Common myeloid progenitor, CD34-positive (primary cell): ENCODE measurements at regions not wholly inside any gene's neighbourhood (a gene's known extent, or its start where the extent isn't known, plus 50 kb on each side); places are given as distances from the start of the nearest gene placed in this dataset.

Experiments
- CTCF ChIA-PET: fragments of 350-600 bp; sonication (Branson Sonifier 250); formaldehyde crosslinking; loops from one replicate; lab custom pipeline; 2021; ENCODE audit warnings: antibody characterized with exemption; lab: Charles Lee
- POLR2A ChIA-PET: fragments of 350-600 bp; sonication (Branson Sonifier 250); formaldehyde crosslinking; loops from one replicate; lab custom pipeline; 2021; ENCODE audit warnings: antibody characterized with exemption; lab: Charles Lee
- DNase-seq, 3 donors: peaks; one replicate each; pipeline versions ENCODE4 v3.0.0 to v3.0.0-alpha.2; 2013
- H3K27ac ChIP-seq, 2 experiments: 1 replicate in 1 of 2; 2 replicates in 1 of 2; pipeline ENCODE4 v1.7.0; 2013; ENCODE audit warnings: inconsistent platforms in 2 of 2, low read length in 2 of 2, mild to moderate bottlenecking in 2 of 2, low read depth in 1 of 2, moderate library complexity in 1 of 2; ENCODE audit not compliant: severe bottlenecking in 2 of 2, insufficient read depth in 1 of 2, poor library complexity in 1 of 2
- H3K27me3 ChIP-seq, 5 experiments: replicated peaks in 2 of 5; 1 replicate in 3 of 5; 2 replicates in 2 of 5; pipeline versions ENCODE4 v1.6.1 to v1.7.0; 2013; ENCODE audit warnings: low read length in 4 of 5, mild to moderate bottlenecking in 2 of 5, moderate library complexity in 2 of 5, inconsistent platforms in 1 of 5; ENCODE audit not compliant: insufficient read depth in 5 of 5, control insufficient read depth in 4 of 5
- H3K36me3 ChIP-seq, 4 experiments: 1 replicate in 2 of 4; 2 replicates in 2 of 4; pipeline versions ENCODE4 v1.6.1 to v1.7.0; 2013; ENCODE audit warnings: low read length in 3 of 4, control low read depth in 1 of 4, mild to moderate bottlenecking in 1 of 4; ENCODE audit not compliant: control insufficient read depth in 4 of 4, insufficient read depth in 4 of 4
- H3K4me1 ChIP-seq, 4 experiments: 1 replicate in 3 of 4; 2 replicates in 1 of 4; pipeline versions ENCODE4 v1.6.1 to v1.7.1; 2013; ENCODE audit warnings: low read length in 3 of 4, mild to moderate bottlenecking in 3 of 4, control low read depth in 1 of 4, inconsistent platforms in 1 of 4, moderate library complexity in 1 of 4; ENCODE audit not compliant: control insufficient read depth in 4 of 4, insufficient read depth in 4 of 4; ENCODE audit errors: control extremely low read depth in 1 of 4
- H3K4me3 ChIP-seq, 7 experiments: 1 replicate in 4 of 7; 2 replicates in 3 of 7; pipeline versions ENCODE4 v1.5.1 to v1.7.0; 2013; ENCODE audit warnings: mild to moderate bottlenecking in 7 of 7, low read length in 6 of 7, moderate library complexity in 6 of 7, inconsistent platforms in 2 of 7, low read depth in 2 of 7, control low read depth in 1 of 7; ENCODE audit not compliant: insufficient read depth in 4 of 7, control insufficient read depth in 1 of 7; ENCODE audit errors: extremely low read depth in 1 of 7
- H3K9me3 ChIP-seq, 5 experiments: 1 replicate in 4 of 5; 2 replicates in 1 of 5; pipeline versions ENCODE4 v1.6.1 to v1.7.1; 2013; ENCODE audit warnings: low read length in 4 of 5, mild to moderate bottlenecking in 2 of 5, inconsistent platforms in 1 of 5, low read depth in 1 of 5, moderate library complexity in 1 of 5; ENCODE audit not compliant: control insufficient read depth in 4 of 5, insufficient read depth in 2 of 5; ENCODE audit errors: control extremely low read depth in 1 of 5
- WGBS: methylation state at CpG from one replicate; pipeline ENCODE4 v1.1.5; 2013; ENCODE audit not compliant: insufficient coverage; 5-methylcytosine and 5-hydroxymethylcytosine counted together

GRCh38 chr3:72386327-72387000, 461.8 kb downstream of the SHQ1 start:
- H3K27ac ChIP-seq, result no peak overlapping the region
- no peak overlapping the region for H3K4me3 ChIP-seq
- 93% methylated on average over 3 of the region's 6 CpGs for WGBS
- no peaks in the 10 kb centered on the region for H3K27me3 ChIP-seq
- H3K9me3 ChIP-seq, result no peaks in the 10 kb centered on the region
- peaks cover 10 to 52% (median 26%) of the 10 kb centered on the region in 4 experiments for H3K4me1 ChIP-seq
- ChIA-PET POLR2A (no interaction called here), CTCF (interaction anchor here (1.2 to 2.0 kb wide), 3 partner anchors 9 to 59 kb away, joined by 3 to 6 read pairs (median 6); no protein-coding TSS in a partner anchor)
- peaks cover 0 to 4% (median 0%) of the 10 kb centered on the region in 4 experiments for H3K36me3 ChIP-seq
- no peak for DNase-seq

GRCh38 chr3:72385167-72385566, 463.1 kb downstream of the SHQ1 start:
- POLR2A ChIA-PET, result no interaction called here

DNA sequence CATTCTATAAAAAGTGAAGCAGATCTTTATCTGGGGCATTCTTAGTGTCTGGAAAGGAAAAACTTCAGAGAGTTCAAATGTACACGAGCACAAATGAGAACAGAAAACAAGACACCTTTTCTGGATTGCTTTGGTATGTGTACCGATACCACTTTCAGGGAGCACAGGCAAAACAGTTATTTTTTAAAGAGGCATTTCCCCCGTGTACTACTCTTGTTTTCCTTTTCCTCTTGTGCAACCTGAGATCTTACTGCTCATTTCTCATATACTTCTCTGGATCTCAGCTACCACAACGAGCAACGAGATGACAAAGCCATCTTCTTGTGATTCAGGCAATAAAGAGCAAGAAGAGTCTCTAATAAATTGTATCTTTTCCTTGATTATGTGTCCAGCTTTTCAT, 463.6 kb downstream of the SHQ1 start:
- DNase-seq, result peak in 2 of 3 donors; percentile 38 to 43
- Histone ChIP-seq H3K4me3 (no peak overlapping the region), H3K9me3 (no peaks in the 10 kb centered on the region), H3K27ac (no peak overlapping the region), H3K27me3 (no peaks in the 10 kb centered on the region), H3K4me1 (peaks cover 14 to 62% (median 42%) of the 10 kb centered on the region in 4 experiments), H3K36me3 (peaks cover 0 to 4% (median 0%) of the 10 kb centered on the region in 4 experiments)
- WGBS, result 46% methylated on average over 3 of the region's 5 CpGs
- ChIA-PET CTCF (interaction anchor here (0.6 to 1.3 kb wide), 2 partner anchors 54 to 111 kb away, joined by 3 to 4 read pairs; no protein-coding TSS in a partner anchor), POLR2A (no interaction called here)

More at GRCh38 chr3:72385167-72385566, 463.1 kb downstream of the SHQ1 start:
- no peak overlapping the region for H3K27ac ChIP-seq
- H3K27me3 ChIP-seq, result no peaks in the 10 kb centered on the region
- peaks cover 0 to 4% (median 0%) of the 10 kb centered on the region in 4 experiments for H3K36me3 ChIP-seq
- no peak for DNase-seq
- H3K9me3 ChIP-seq, result no peaks in the 10 kb centered on the region
- 83% methylated on average over 2 of the region's 3 CpGs for WGBS
- H3K4me3 ChIP-seq, result no peak overlapping the region
- CTCF ChIA-PET, result interaction anchor here (1.3 kb wide), 1 partner anchor 55 kb away, joined by 3 read pairs; no protein-coding TSS in a partner anchor
- H3K4me1 ChIP-seq, result peaks cover 14 to 56% (median 37%) of the 10 kb centered on the region in 4 experiments

- H3K4me1 ChIP-seq, result peaks cover 14 to 69% (median 47%) of the 10 kb centered on the region in 4 experiments
- WGBS, result 89% methylated on average over 4 of the region's 4 CpGs
- no peak overlapping the region for H3K4me3 ChIP-seq
- no peaks in the 10 kb centered on the region for H3K9me3 ChIP-seq
- no peaks in the 10 kb centered on the region for H3K27me3 ChIP-seq
- POLR2A ChIA-PET, result interaction anchor here (0.9 kb wide), 1 partner anchor 63 kb away, joined by 3 read pairs; the partner anchor contains the start of gene RYBP
- DNase-seq, result no peak
- CTCF ChIA-PET, result interaction anchor here (1.1 to 1.4 kb wide), 4 partner anchors 8 to 60 kb away, joined by 3 to 4 read pairs (median 4); no protein-coding TSS in a partner anchor
- peaks cover under 1 to 7% (median 2%) of the 10 kb centered on the region in 4 experiments for H3K36me3 ChIP-seq
- no peak overlapping the region for H3K27ac ChIP-seq
Observed at GRCh38 chr3:72383883-72384282, 464.4 kb downstream of the SHQ1 start.

DNA sequence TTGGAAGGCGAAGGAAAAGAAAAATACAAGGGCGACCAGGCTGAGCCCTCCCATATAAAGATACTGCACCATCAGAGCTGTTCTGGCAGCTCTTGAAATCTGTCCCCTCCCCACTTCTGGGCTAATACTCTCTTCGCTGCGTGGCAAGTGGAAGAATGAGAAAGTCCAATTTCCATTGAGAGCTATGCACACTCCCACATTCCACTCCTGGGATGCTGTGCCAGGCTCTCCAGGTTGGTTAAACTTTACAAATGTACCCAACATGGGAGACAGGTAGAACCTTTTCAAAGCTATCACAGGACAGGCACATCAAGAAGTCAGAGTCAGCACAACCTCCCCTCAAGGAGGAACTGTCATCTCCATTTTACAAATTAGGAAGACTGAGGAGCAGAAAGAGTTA, 465.0 kb downstream of the SHQ1 start:
- Histone ChIP-seq H3K4me1 (peaks cover 14 to 74% (median 45%) of the 10 kb centered on the region in 4 experiments), H3K27me3 (no peaks in the 10 kb centered on the region), H3K36me3 (peaks cover 6 to 14% (median 8%) of the 10 kb centered on the region in 4 experiments), H3K27ac (no peak overlapping the region), H3K4me3 (no peak overlapping the region), H3K9me3 (no peaks in the 10 kb centered on the region)
- no peak for DNase-seq
- WGBS, result 100% methylated on average over 1 of the region's 4 CpGs
- POLR2A ChIA-PET, result interaction anchor here (0.9 kb wide), 1 partner anchor 63 kb away, joined by 3 read pairs; the partner anchor contains the start of gene RYBP
- CTCF ChIA-PET, result interaction anchor here (1.1 to 1.4 kb wide), 3 partner anchors 9 to 60 kb away, joined by 3 to 4 read pairs (median 4); no protein-coding TSS in a partner anchor

GRCh38 chr3:72382460-72382859, 465.8 kb downstream of the SHQ1 start:
- no peaks in the 10 kb centered on the region for H3K9me3 ChIP-seq
- POLR2A ChIA-PET, result no interaction called here
- peaks cover 11 to 73% (median 46%) of the 10 kb centered on the region in 4 experiments for H3K4me1 ChIP-seq
- no peak overlapping the region for H3K27ac ChIP-seq
- H3K4me3 ChIP-seq, result no peak overlapping the region
- CTCF ChIA-PET, result interaction anchor here (1.2 kb wide), 1 partner anchor 13 kb away, joined by 4 read pairs; no protein-coding TSS in a partner anchor
- H3K27me3 ChIP-seq, result no peaks in the 10 kb centered on the region
- H3K36me3 ChIP-seq, result peaks cover 9 to 18% (median 11%) of the 10 kb centered on the region in 4 experiments
- DNase-seq, result no peak
- 100% methylated on average over 2 of the region's 4 CpGs for WGBS
